H9 (cell line): ENCODE measurements at regions not wholly inside any gene's neighbourhood (a gene's known extent, or its start where the extent isn't known, plus 50 kb on each side); places are given as distances from the start of the nearest gene placed in this dataset.

ENCODE experiments used
- DNase-seq: peaks from one replicate; pipeline ENCODE4 v3.0.0-alpha.2; 2017
- H2AFZ ChIP-seq: one replicate; pipeline ENCODE4 v1.6.1; 2013; ENCODE audit warnings: mild to moderate bottlenecking, low read length, control low read depth, moderate library complexity
- H2AK5ac ChIP-seq: 2 replicates; pipeline ENCODE4 v1.6.1; 2013; ENCODE audit warnings: low read length, control low read depth, mixed read lengths; ENCODE audit not compliant: insufficient read length
- H2BK120ac ChIP-seq: one replicate; pipeline ENCODE4 v1.6.1; 2013; ENCODE audit warnings: low read depth, mild to moderate bottlenecking, low read length, control low read depth, inconsistent platforms; ENCODE audit not compliant: poor library complexity, severe bottlenecking
- H2BK12ac ChIP-seq: 2 replicates; pipeline ENCODE4 v1.6.1; 2013; ENCODE audit warnings: low read length, control low read depth, mixed read lengths, low read depth; ENCODE audit not compliant: insufficient read length
- H2BK15ac ChIP-seq: 2 replicates; pipeline ENCODE4 v1.6.1; 2013; ENCODE audit warnings: low read depth, low read length, control low read depth
- H2BK20ac ChIP-seq: one replicate; pipeline ENCODE4 v1.6.1; 2013; ENCODE audit warnings: low read depth, mild to moderate bottlenecking, low read length, control low read depth, inconsistent platforms; ENCODE audit not compliant: poor library complexity, severe bottlenecking
- H2BK5ac ChIP-seq: 2 replicates; pipeline ENCODE4 v1.6.1; 2013; ENCODE audit warnings: low read length, control low read depth, mixed read lengths; ENCODE audit not compliant: insufficient read length
- H3K14ac ChIP-seq: 2 replicates; pipeline ENCODE4 v1.6.1; 2013; ENCODE audit warnings: low read length, control low read depth; ENCODE audit not compliant: insufficient read depth
- H3K18ac ChIP-seq: 2 replicates; pipeline ENCODE4 v1.6.1; 2013; ENCODE audit warnings: low read depth, mild to moderate bottlenecking, mixed read lengths, low read length, control low read depth; ENCODE audit not compliant: insufficient read length
- H3K23ac ChIP-seq: 2 replicates; pipeline ENCODE4 v1.6.1; 2013; ENCODE audit warnings: low read length, control low read depth, mixed read lengths, low read depth; ENCODE audit not compliant: insufficient read length
- H3K23me2 ChIP-seq: 2 replicates; pipeline ENCODE4 v1.6.1; 2013; ENCODE audit warnings: low read depth, mild to moderate bottlenecking, mixed read lengths, low read length, control low read depth; ENCODE audit not compliant: insufficient read length, poor library complexity, severe bottlenecking
- H3K27ac ChIP-seq: 2 replicates; pipeline ENCODE4 v1.5.1; 2013; ENCODE audit warnings: low read length, control low read depth, mixed read lengths, low read depth; ENCODE audit not compliant: insufficient read length
- H3K27me3 ChIP-seq: 2 replicates; pipeline ENCODE4 v1.6.1; 2013; ENCODE audit warnings: low read length, control low read depth, inconsistent platforms; ENCODE audit not compliant: insufficient read depth
- H3K4ac ChIP-seq: 2 replicates; pipeline ENCODE4 v1.6.1; 2013; ENCODE audit warnings: low read depth, mild to moderate bottlenecking, control low read depth, inconsistent platforms, low read length, moderate library complexity
- H3K4me1 ChIP-seq: 2 replicates; pipeline ENCODE4 v1.6.1; 2013; ENCODE audit warnings: low read length, control low read depth, inconsistent platforms; ENCODE audit not compliant: insufficient read depth
- H3K4me2 ChIP-seq: 2 replicates; pipeline ENCODE4 v1.6.1; 2013; ENCODE audit warnings: low read length, control low read depth, mixed read lengths; ENCODE audit not compliant: insufficient read length, insufficient read depth
- H3K56ac ChIP-seq: 2 replicates; pipeline ENCODE4 v1.6.1; 2013; ENCODE audit warnings: low read depth, mild to moderate bottlenecking, mixed read lengths, low read length, control low read depth; ENCODE audit not compliant: insufficient read length
- H3K79me1 ChIP-seq: 2 replicates; pipeline ENCODE4 v1.6.1; 2013; ENCODE audit warnings: low read depth, mild to moderate bottlenecking, moderate library complexity, low read length, control low read depth, inconsistent platforms; ENCODE audit not compliant: insufficient read depth, poor library complexity, severe bottlenecking
- H3K79me2 ChIP-seq: 2 replicates; pipeline ENCODE4 v1.6.1; 2013; ENCODE audit warnings: low read length, control low read depth, inconsistent platforms; ENCODE audit not compliant: insufficient read depth
- H3K9ac ChIP-seq: 2 replicates; pipeline ENCODE4 v1.6.1; 2013; ENCODE audit warnings: low read length, control low read depth, mixed read lengths; ENCODE audit not compliant: insufficient read length; ENCODE audit errors: extremely low read depth
- H3K9me3 ChIP-seq: one replicate; pipeline ENCODE4 v1.6.1; 2013; ENCODE audit warnings: low read depth, low read length, inconsistent platforms; ENCODE audit not compliant: control insufficient read depth
- H3T11ph ChIP-seq: one replicate; pipeline ENCODE4 v1.6.1; 2013; ENCODE audit warnings: mild to moderate bottlenecking, low read length, control low read depth, inconsistent platforms
- H4K20me1 ChIP-seq: one replicate; pipeline ENCODE4 v1.6.1; 2013; ENCODE audit not compliant: control insufficient read depth, insufficient read length, insufficient read depth
- H4K5ac ChIP-seq: 2 replicates; pipeline ENCODE4 v1.6.1; 2013; ENCODE audit warnings: low read depth, mild to moderate bottlenecking, mixed read lengths, low read length, control low read depth; ENCODE audit not compliant: insufficient read length
- H4K8ac ChIP-seq: replicated peaks from 2 replicates; pipeline ENCODE4 v1.6.1; 2013; ENCODE audit warnings: low read length, control low read depth, mixed read lengths, low read depth; ENCODE audit not compliant: insufficient read length
- H4K91ac ChIP-seq: 2 replicates; pipeline ENCODE4 v1.6.1; 2013; ENCODE audit warnings: low read depth, mild to moderate bottlenecking, moderate library complexity, mixed read lengths, low read length, control low read depth; ENCODE audit not compliant: insufficient read length
- H3K27ac Mint-ChIP-seq, 3 experiments: 2 replicates in 2 of 3; 3 replicates in 1 of 3; pipeline ENCODE4 v1.8.0; 2020 to 2021; ENCODE audit warnings: mixed read lengths in 3 of 3, mild to moderate bottlenecking in 1 of 3, moderate library complexity in 1 of 3
- H3K27me3 Mint-ChIP-seq: 2 replicates; pipeline ENCODE4 v1.8.0; 2021; ENCODE audit warnings: low read depth, mild to moderate bottlenecking, moderate library complexity, mixed read lengths
- H3K36me3 Mint-ChIP-seq, 3 experiments: 2 replicates in 2 of 3; 3 replicates in 1 of 3; pipeline ENCODE4 v1.8.0; 2020 to 2021; ENCODE audit warnings: low read depth in 3 of 3, mixed read lengths in 3 of 3; ENCODE audit not compliant: insufficient read depth in 1 of 3
- H3K4me1 Mint-ChIP-seq, 2 experiments: 2 replicates each; pipeline ENCODE4 v1.8.0; 2020; ENCODE audit warnings: mixed read lengths in 2 of 2
- H3K4me3 Mint-ChIP-seq, 2 experiments: 2 replicates in 1 of 2; 3 replicates in 1 of 2; pipeline ENCODE4 v1.8.0; 2020 to 2021; ENCODE audit warnings: mild to moderate bottlenecking in 2 of 2, mixed read lengths in 2 of 2, moderate library complexity in 1 of 2
- H3K9me3 Mint-ChIP-seq, 2 experiments: 2 replicates in 1 of 2; 3 replicates in 1 of 2; pipeline ENCODE4 v1.8.0; 2020; ENCODE audit warnings: mild to moderate bottlenecking in 2 of 2, mixed read lengths in 2 of 2, moderate library complexity in 1 of 2
- whole genome bisulfite sequencing: extraction: QIAGEN DNeasy Blood & Tissue Kit; methylation state at CpG from one replicate; pipeline ENCODE4 v1.1.7; 2013; ENCODE audit warnings: missing lambda C conversion rate, low lambda C conversion rate, mixed read lengths; ENCODE audit not compliant: insufficient read length; ENCODE audit errors: extremely low coverage; 5-methylcytosine and 5-hydroxymethylcytosine counted together
- TF ChIP-seq, protein P1 (sequence below): fragments of 200-600 bp; sonication (generic); conservative IDR thresholded peaks from 3 replicates; pipeline ENCODE4 v1.8.0; 2021; ENCODE audit warnings: antibody characterized with exemption, mild to moderate bottlenecking

DNA sequence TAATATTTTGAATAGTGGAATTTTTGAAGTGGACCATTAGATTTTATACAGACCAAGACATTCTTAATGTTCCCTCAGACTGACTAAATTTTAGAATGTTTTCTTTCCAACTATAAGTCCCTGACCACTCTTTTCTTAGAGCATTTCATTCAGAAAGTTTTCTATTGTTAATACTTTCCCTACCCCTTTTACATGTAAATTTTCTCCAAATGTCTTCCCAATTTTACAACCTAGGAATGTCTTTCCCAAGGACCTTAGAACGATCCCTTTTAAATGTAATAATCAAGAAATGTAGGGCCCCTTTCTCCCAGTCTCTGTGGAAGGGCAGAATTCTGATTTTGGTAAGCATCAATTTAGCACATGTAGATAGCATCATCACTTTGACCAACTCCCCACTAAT, 730.0 kb upstream of the B3GALT2 start:
- no peak overlapping the region for H2AK5ac ChIP-seq
- no peak overlapping the region for H3K9ac ChIP-seq
- Mint-ChIP-seq H3K4me1 (peaks cover 9 to 13% of the 10 kb centered on the region in 2 experiments), H3K4me3 (no peak overlapping the region), H3K9me3 (no peaks in the 10 kb centered on the region; a peak in 1 of 5 replicates), H3K27ac (no peak overlapping the region), H3K36me3 (peaks cover 0 to 2% (median 0%) of the 10 kb centered on the region in 3 experiments; a peak in 2 of 7 replicates), H3K27me3 (no peaks in the 10 kb centered on the region)
- H2BK20ac ChIP-seq, result no peak overlapping the region
- H2BK120ac ChIP-seq, result no peak overlapping the region
- H3K56ac ChIP-seq, result no peak overlapping the region
- no peak overlapping the region for H3K4ac ChIP-seq
- H3K79me1 ChIP-seq, result no peaks in the 10 kb centered on the region
- no peak overlapping the region for H3K27ac ChIP-seq
- no peak overlapping the region for H4K91ac ChIP-seq
- H4K5ac ChIP-seq, result no peak overlapping the region
- H3K23me2 ChIP-seq, result no peaks in the 10 kb centered on the region
- H3T11ph ChIP-seq, result no peak overlapping the region
- no peaks in the 10 kb centered on the region for H3K79me2 ChIP-seq
- H3K4me1 ChIP-seq, result peaks cover 4% of the 10 kb centered on the region; the same call in 1 of the 2 replicates
- no peaks in the 10 kb centered on the region for H3K27me3 ChIP-seq
- no peak overlapping the region for H3K14ac ChIP-seq
- H3K23ac ChIP-seq, result no peak overlapping the region
- no peaks in the 10 kb centered on the region for H3K9me3 ChIP-seq
- no peak overlapping the region for H2AFZ ChIP-seq
- H3K18ac ChIP-seq, result no peak overlapping the region
- H2BK5ac ChIP-seq, result no peak overlapping the region
- H2BK15ac ChIP-seq, result no peak overlapping the region
- no peak for DNase-seq
- H4K8ac ChIP-seq, result no peak overlapping the region
- no CpG with 5 or more reads among the region's 1 CpG for WGBS
- no peak overlapping the region for H2BK12ac ChIP-seq
- H3K4me2 ChIP-seq, result no peak overlapping the region
- H4K20me1 ChIP-seq, result no peaks in the 10 kb centered on the region
- TF ChIP-seq, protein P1, sequence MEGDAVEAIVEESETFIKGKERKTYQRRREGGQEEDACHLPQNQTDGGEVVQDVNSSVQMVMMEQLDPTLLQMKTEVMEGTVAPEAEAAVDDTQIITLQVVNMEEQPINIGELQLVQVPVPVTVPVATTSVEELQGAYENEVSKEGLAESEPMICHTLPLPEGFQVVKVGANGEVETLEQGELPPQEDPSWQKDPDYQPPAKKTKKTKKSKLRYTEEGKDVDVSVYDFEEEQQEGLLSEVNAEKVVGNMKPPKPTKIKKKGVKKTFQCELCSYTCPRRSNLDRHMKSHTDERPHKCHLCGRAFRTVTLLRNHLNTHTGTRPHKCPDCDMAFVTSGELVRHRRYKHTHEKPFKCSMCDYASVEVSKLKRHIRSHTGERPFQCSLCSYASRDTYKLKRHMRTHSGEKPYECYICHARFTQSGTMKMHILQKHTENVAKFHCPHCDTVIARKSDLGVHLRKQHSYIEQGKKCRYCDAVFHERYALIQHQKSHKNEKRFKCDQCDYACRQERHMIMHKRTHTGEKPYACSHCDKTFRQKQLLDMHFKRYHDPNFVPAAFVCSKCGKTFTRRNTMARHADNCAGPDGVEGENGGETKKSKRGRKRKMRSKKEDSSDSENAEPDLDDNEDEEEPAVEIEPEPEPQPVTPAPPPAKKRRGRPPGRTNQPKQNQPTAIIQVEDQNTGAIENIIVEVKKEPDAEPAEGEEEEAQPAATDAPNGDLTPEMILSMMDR, result no peak
